Astrocyte (in vitro differentiated cells and primary cell): ENCODE measurements at regions not wholly inside any gene's neighbourhood (a gene's known extent, or its start where the extent isn't known, plus 50 kb on each side); places are given as distances from the start of the nearest gene placed in this dataset.

Experiments used
- CTCF ChIP-seq: IDR thresholded peaks from 2 replicates; pipeline ENCODE4 v1.5.1; 2011; ENCODE audit warnings: low read depth, mild to moderate bottlenecking, inconsistent platforms, low read length, moderate library complexity; ENCODE audit not compliant: insufficient read depth
- EZH2 ChIP-seq: IDR thresholded peaks from 2 replicates; pipeline ENCODE4 v1.6.1; 2012; ENCODE audit warnings: mild to moderate bottlenecking, low read length, inconsistent platforms; ENCODE audit not compliant: insufficient read depth

- TF ChIP-seq CTCF: no peak
- TF ChIP-seq EZH2: no peak
Measured at GRCh38 chr6:25083784-25084507, 148.2 kb upstream of the RIPOR2 start.
